Immature natural killer cell (primary cell): ENCODE measurements at regions not wholly inside any gene's neighbourhood (a gene's known extent, or its start where the extent isn't known, plus 50 kb on each side); places are given as distances from the start of the nearest gene placed in this dataset.
"Not testable (repeated sequence)": the region's sequence is repeated elsewhere in the genome, so short reads cannot be mapped to it uniquely, and the experiment has no call there.

Experiments
- DNase-seq, 3 donors: peaks; one replicate each; pipeline ENCODE4 v3.0.0; 2022; ENCODE audit warnings: mixed read lengths in 1 of 3
- H3K27ac Mint-ChIP-seq, 6 donors: one replicate each; pipeline ENCODE4 v1.8.0; 2020; ENCODE audit warnings: mixed read lengths in 6 of 6, mild to moderate bottlenecking in 5 of 6, inconsistent platforms in 4 of 6, moderate library complexity in 3 of 6
- H3K27me3 Mint-ChIP-seq, 3 donors: one replicate each; pipeline ENCODE4 v1.8.0; 2020 to 2021; ENCODE audit warnings: low read depth in 3 of 3, mild to moderate bottlenecking in 3 of 3, mixed read lengths in 3 of 3, moderate library complexity in 3 of 3, inconsistent platforms in 1 of 3
- H3K36me3 Mint-ChIP-seq, 3 donors: one replicate each; pipeline ENCODE4 v1.8.0; 2020; ENCODE audit warnings: mixed read lengths in 3 of 3, inconsistent platforms in 2 of 3, mild to moderate bottlenecking in 2 of 3
- H3K4me1 Mint-ChIP-seq, 2 donors: one replicate each; pipeline ENCODE4 v1.8.0; 2020; ENCODE audit warnings: inconsistent platforms in 2 of 2, mild to moderate bottlenecking in 2 of 2, mixed read lengths in 2 of 2, moderate library complexity in 1 of 2
- H3K4me3 Mint-ChIP-seq, 5 donors: one replicate each; pipeline ENCODE4 v1.8.0; 2020; ENCODE audit warnings: mild to moderate bottlenecking in 5 of 5, mixed read lengths in 5 of 5, inconsistent platforms in 3 of 5, moderate library complexity in 3 of 5
- H3K9me3 Mint-ChIP-seq, 6 donors: one replicate each; pipeline ENCODE4 v1.8.0; 2020; ENCODE audit warnings: mild to moderate bottlenecking in 6 of 6, mixed read lengths in 6 of 6, inconsistent platforms in 4 of 6, moderate library complexity in 3 of 6

GRCh38 chr1:109857702-109858101 lies 52.9 kb upstream of the CSF1 start:
- H3K9me3 Mint-ChIP-seq, DNase-seq, H3K36me3 Mint-ChIP-seq, H3K4me1 Mint-ChIP-seq, H3K27ac Mint-ChIP-seq, H3K4me3 Mint-ChIP-seq: not testable (repeated sequence)
- H3K27me3 Mint-ChIP-seq, result peaks cover 1 to 14% (median 3%) of the 10 kb centered on the region in 3 donors

GRCh38 chr1:109855986-109856385 lies 54.7 kb upstream of the CSF1 start:
- not testable (repeated sequence) for H3K27ac Mint-ChIP-seq, DNase-seq

GRCh38 chr1:109853972-109854371 lies 56.7 kb upstream of the CSF1 start:
- H3K9me3 Mint-ChIP-seq, H3K36me3 Mint-ChIP-seq, H3K27me3 Mint-ChIP-seq, H3K4me3 Mint-ChIP-seq, DNase-seq, H3K27ac Mint-ChIP-seq, H3K4me1 Mint-ChIP-seq: not testable (repeated sequence)

More at GRCh38 chr1:109855986-109856385, 54.7 kb upstream of the CSF1 start:
- H3K4me1 Mint-ChIP-seq, H3K4me3 Mint-ChIP-seq, H3K36me3 Mint-ChIP-seq, H3K9me3 Mint-ChIP-seq: not testable (repeated sequence)
- H3K27me3 Mint-ChIP-seq, result peaks cover 1 to 11% (median 2%) of the 10 kb centered on the region in 3 donors

GRCh38 chr1:109852221-109853015 lies 58.2 kb upstream of the CSF1 start:
- not testable (repeated sequence) for H3K4me3 Mint-ChIP-seq, H3K9me3 Mint-ChIP-seq, DNase-seq, H3K4me1 Mint-ChIP-seq, H3K36me3 Mint-ChIP-seq, H3K27ac Mint-ChIP-seq, H3K27me3 Mint-ChIP-seq

GRCh38 chr1:109850827-109851226 lies 59.8 kb upstream of the CSF1 start:
- peaks cover 2 to 3% (median 2%) of the 10 kb centered on the region in 3 donors for H3K27me3 Mint-ChIP-seq
- H3K27ac Mint-ChIP-seq, result no peak overlapping the region
- H3K36me3 Mint-ChIP-seq, result no peaks in the 10 kb centered on the region
- no peaks in the 10 kb centered on the region for H3K4me1 Mint-ChIP-seq
- no peaks in the 10 kb centered on the region for H3K9me3 Mint-ChIP-seq
- DNase-seq, result no peak
- no peak overlapping the region for H3K4me3 Mint-ChIP-seq

- Mint-ChIP-seq H3K4me1 (no peaks in the 10 kb centered on the region), H3K36me3 (no peaks in the 10 kb centered on the region), H3K27ac (no peak overlapping the region), H3K27me3 (peaks cover 0 to 3% (median 2%) of the 10 kb centered on the region in 3 donors), H3K9me3 (no peaks in the 10 kb centered on the region), H3K4me3 (no peak overlapping the region)
- no peak for DNase-seq
Observed at GRCh38 chr1:109850194-109850593, 60.5 kb upstream of the CSF1 start.

GRCh38 chr1:109849655-109850054 lies 61.0 kb upstream of the CSF1 start:
- DNase-seq, result no peak
- H3K9me3 Mint-ChIP-seq, result no peaks in the 10 kb centered on the region
- no peaks in the 10 kb centered on the region for H3K36me3 Mint-ChIP-seq
- H3K4me1 Mint-ChIP-seq, result no peaks in the 10 kb centered on the region
- peaks cover 0 to 3% (median 2%) of the 10 kb centered on the region in 3 donors for H3K27me3 Mint-ChIP-seq
- no peak overlapping the region for H3K4me3 Mint-ChIP-seq
- no peak overlapping the region for H3K27ac Mint-ChIP-seq

- no peaks in the 10 kb centered on the region for H3K9me3 Mint-ChIP-seq
- H3K4me3 Mint-ChIP-seq, result no peak overlapping the region
- H3K27me3 Mint-ChIP-seq, result peaks cover 0 to 3% (median 2%) of the 10 kb centered on the region in 3 donors
- no peak for DNase-seq
- no peaks in the 10 kb centered on the region for H3K36me3 Mint-ChIP-seq
- H3K27ac Mint-ChIP-seq, result no peak overlapping the region
- H3K4me1 Mint-ChIP-seq, result no peaks in the 10 kb centered on the region
Observed at GRCh38 chr1:109847251-109847650, 63.4 kb upstream of the CSF1 start.

- no peaks in the 10 kb centered on the region for H3K36me3 Mint-ChIP-seq
- H3K4me1 Mint-ChIP-seq, result no peaks in the 10 kb centered on the region
- peaks cover 0 to 3% (median 2%) of the 10 kb centered on the region in 3 donors for H3K27me3 Mint-ChIP-seq
- no peak overlapping the region for H3K27ac Mint-ChIP-seq
- H3K4me3 Mint-ChIP-seq, result no peak overlapping the region
- H3K9me3 Mint-ChIP-seq, result no peaks in the 10 kb centered on the region
- DNase-seq, result no peak
Observed at GRCh38 chr1:109846846-109847245, 63.8 kb upstream of the CSF1 start.

GRCh38 chr1:109846162-109846561 lies 64.5 kb upstream of the CSF1 start:
- Mint-ChIP-seq H3K9me3 (no peaks in the 10 kb centered on the region), H3K36me3 (no peaks in the 10 kb centered on the region), H3K4me1 (no peaks in the 10 kb centered on the region), H3K27me3 (peaks cover 0 to 3% (median 2%) of the 10 kb centered on the region in 3 donors), H3K27ac (no peak overlapping the region), H3K4me3 (no peak overlapping the region)
- DNase-seq, result no peak

- H3K4me3 Mint-ChIP-seq, result no peak overlapping the region
- H3K4me1 Mint-ChIP-seq, result no peaks in the 10 kb centered on the region
- DNase-seq, result no peak
- no peaks in the 10 kb centered on the region for H3K36me3 Mint-ChIP-seq
- no peaks in the 10 kb centered on the region for H3K9me3 Mint-ChIP-seq
- no peak overlapping the region for H3K27ac Mint-ChIP-seq
- H3K27me3 Mint-ChIP-seq, result peaks cover 0 to 3% (median 0%) of the 10 kb centered on the region in 3 donors
Observed at GRCh38 chr1:109845658-109846057, 65.0 kb upstream of the CSF1 start.

- Mint-ChIP-seq H3K27ac (no peak overlapping the region), H3K36me3 (no peaks in the 10 kb centered on the region), H3K9me3 (no peaks in the 10 kb centered on the region)
Observed at GRCh38 chr1:109844609-109845008, 66.0 kb upstream of the CSF1 start.

GRCh38 chr1:109840011-109840629 lies 70.5 kb upstream of the CSF1 start:
- Mint-ChIP-seq H3K4me3 (no peak overlapping the region), H3K27ac (no peak overlapping the region), H3K27me3 (peaks cover 0 to 3% (median 0%) of the 10 kb centered on the region in 3 donors), H3K9me3 (peaks cover 0 to 2% (median 0%) of the 10 kb centered on the region in 6 donors), H3K36me3 (no peaks in the 10 kb centered on the region), H3K4me1 (no peaks in the 10 kb centered on the region)
- no peak for DNase-seq

More at GRCh38 chr1:109844609-109845008, 66.0 kb upstream of the CSF1 start:
- no peak for DNase-seq
- Mint-ChIP-seq H3K4me1 (no peaks in the 10 kb centered on the region), H3K27me3 (peaks cover 0 to 1% (median 0%) of the 10 kb centered on the region in 3 donors), H3K4me3 (no peak overlapping the region)

- H3K27ac Mint-ChIP-seq, H3K9me3 Mint-ChIP-seq, H3K4me3 Mint-ChIP-seq, DNase-seq, H3K36me3 Mint-ChIP-seq, H3K27me3 Mint-ChIP-seq, H3K4me1 Mint-ChIP-seq: not testable (repeated sequence)
Observed at GRCh38 chr1:109839276-109839675, 71.4 kb upstream of the CSF1 start.
